Caki2 (cell line): ENCODE measurements at regions not wholly inside any gene's neighbourhood (a gene's known extent, or its start where the extent isn't known, plus 50 kb on each side); places are given as distances from the start of the nearest gene placed in this dataset.
A peak's percentile ranks its signal among the peaks of the same experiment; 100 is the strongest.
"Not testable (repeated sequence)": the region's sequence is repeated elsewhere in the genome, so short reads cannot be mapped to it uniquely, and the experiment has no call there.

Source experiments
- DNase-seq: peaks from one replicate; pipeline ENCODE4 v3.0.0-alpha.2; 2015; ENCODE audit warnings: low read depth
- in situ Hi-C: cut with HindIII; loops from 2 replicates; pipeline ENCODE4 v1.10.0; 2016; ENCODE audit warnings: low sequenced_read_pairs, low pct_unique_long_range_greater_than_20kb, mixed read lengths

DNA sequence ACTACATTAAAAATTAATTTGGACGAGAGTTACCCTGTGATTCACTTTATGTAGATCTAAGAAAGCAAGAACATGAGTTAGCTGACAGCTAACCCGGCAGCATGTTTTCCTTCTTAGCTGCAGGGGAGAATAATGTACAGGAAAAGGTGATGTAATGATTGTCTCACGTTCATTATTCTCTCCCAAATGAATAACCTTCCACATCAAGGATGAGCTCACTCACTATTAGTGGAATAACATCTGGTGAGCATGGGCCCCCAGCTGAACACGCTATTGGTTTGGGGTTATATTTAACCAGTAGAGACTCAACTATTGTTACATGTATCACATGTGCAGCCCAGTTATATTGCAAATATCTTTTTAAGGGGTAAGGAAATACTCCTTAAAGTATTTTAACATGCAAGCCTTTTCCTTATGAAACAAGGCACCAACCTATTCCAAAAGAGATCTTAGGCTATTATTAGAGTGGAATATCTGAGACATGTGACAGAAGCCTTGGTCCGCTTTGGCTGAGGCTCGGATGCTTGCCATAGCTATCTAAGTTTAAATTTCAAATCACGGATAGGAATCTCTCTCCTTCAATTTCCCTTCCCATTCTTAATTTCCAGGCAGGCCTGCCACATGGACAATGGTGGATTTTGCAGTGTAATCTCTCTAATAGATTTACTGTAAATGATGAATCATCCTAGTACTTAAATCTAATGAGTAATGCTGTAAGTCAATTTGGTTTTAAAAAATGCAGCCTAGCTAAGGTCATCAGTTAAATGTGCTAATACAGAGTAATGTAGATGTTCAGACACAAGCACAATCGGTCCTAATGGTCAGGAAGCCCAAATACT is 99.0 kb upstream of the OTUD4 start:
- no peak for DNase-seq
- in situ Hi-C loops, result no loop called here

DNA sequence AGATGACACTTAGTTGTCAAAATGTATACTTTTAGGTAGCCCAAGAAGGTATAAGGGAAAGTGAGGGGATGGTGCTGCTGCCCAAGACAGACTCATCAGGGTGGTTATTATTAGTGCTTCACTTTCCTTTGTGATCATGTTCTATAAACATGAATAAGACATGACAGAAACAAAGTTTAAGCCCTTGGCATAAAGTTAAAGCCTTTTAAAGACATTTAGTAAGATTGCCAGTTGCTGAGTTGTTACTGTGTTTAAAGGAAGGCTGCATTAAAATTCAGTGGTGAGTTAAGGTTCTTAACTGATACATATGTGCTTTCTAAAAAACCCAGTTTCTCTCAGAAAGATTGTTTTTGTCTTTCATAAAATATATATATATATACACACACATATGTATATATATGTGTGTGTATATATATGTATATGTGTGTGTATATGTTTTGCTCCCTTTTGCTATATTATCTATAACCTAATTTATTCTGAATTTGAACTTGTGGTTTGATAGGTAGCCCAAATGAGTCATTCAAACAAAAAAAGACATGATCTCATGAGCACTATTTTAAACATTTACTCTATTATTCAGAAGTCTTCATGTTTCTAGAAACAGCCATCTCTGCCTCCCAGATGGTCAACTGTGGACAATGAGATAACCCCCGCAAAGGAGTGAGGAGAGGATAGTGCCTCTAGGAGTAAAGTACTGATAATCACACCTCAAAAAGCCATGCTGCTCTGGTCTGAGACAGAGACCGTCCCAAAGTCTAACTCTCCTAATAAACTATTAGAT is 98.1 kb upstream of the OTUD4 start:
- DNase-seq, result no peak
- in situ Hi-C loops, result no loop called here

DNA sequence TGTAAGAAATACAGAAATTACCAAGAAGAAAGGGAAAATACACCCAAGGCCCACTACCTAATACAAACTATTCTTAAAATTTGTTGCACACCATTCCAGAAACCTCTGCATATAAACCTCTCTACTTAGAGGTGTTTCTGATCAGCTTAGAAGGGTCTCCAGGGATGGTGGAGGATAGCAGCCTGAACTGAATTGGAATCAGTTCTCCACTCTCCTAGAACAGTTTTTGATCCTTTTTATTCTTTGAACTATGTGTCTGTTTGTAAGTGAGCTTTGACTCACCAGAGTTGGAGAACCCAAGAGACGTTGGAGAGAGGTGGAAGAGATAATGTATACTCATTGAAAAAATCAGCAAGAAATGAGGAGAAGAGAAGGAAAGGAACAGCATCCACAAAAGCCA is 96.6 kb upstream of the OTUD4 start:
- in situ Hi-C loops, result no loop called here

DNA sequence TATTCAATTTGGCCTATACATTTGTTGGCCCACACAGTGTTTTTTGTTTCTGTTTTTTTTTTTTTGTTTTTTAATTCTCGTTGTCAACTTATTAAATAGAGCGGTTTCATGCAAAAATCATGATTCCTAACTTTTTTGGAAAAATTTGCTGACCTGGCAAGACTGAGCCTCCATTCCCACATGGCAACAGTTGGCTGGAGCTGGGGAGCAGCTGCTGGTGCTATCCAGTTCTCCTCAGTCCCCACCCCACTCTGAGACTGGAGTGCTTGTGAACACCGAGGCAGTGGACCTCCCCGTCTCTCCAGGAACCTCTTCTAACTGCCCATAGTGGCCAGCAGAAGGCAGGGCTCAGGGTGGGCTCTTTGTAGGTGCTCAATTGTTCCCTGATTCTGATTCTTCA is 95.7 kb upstream of the OTUD4 start:
- no peak for DNase-seq
- in situ Hi-C loops, result no loop called here

More for the DNA sequence above, 96.6 kb upstream of the OTUD4 start:
- no peak for DNase-seq

DNA sequence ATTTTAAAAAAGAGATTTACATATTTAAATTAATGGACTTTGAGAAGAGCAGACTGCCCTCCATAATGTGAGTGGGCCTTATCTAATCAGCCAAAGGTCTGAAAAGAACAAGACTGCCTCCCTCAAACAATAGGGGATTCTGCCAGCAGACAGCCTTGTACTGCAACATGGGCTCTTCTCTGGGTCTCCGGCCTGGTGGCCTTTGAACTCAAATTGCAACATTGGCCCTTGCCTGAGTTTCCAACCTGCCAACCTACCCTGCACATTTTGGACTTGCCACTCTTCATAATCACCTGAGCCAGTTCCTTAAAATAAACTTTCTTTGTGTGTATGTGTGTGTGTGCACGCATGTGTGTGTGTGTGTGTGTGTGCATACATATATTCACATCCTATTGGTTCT is 90.8 kb upstream of the OTUD4 start:
- no peak for DNase-seq
- in situ Hi-C loops, result no loop called here

DNA sequence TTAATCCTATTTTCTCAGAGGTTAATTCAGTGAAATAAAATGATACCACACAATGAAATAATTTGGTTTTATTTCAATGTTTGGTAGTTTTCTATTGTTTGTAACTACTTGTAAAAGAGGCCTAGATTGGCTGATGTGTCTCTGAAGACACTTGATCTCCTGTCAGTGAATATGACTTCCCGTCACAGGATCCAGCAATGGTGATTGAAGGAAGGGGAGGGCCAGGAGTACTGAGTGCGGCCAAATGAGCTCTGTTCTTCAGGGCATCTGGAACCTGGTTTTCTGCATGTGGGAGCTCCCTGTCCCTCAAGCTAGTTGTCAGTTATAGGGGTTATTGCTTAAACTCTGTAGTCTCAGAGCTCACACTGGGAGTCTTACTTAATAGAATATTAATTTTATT is 86.5 kb upstream of the OTUD4 start:
- in situ Hi-C loops, result no loop called here

DNA sequence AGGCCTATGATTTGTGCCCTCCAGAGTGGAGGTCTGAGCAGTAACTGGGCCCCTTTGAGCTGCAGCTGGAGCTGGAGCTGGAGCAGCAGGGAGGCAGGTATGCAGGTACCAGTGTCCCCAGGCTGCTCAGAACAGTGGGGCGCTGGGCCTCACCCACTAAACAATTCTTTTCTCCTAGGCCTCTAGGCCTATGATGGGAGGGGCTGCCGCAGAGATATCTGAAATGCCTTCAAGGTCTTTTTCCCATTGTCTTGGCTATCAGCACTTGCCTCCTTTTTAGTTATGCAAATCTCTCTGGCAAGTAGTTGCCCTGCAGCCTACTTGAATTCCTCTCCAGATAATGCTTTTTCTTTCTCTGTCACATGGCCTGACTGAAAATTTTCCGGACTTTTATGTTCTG is 79.7 kb upstream of the OTUD4 start:
- DNase-seq, result no peak
- in situ Hi-C loops, result no loop called here

More for the DNA sequence above, 86.5 kb upstream of the OTUD4 start:
- no peak for DNase-seq

DNA sequence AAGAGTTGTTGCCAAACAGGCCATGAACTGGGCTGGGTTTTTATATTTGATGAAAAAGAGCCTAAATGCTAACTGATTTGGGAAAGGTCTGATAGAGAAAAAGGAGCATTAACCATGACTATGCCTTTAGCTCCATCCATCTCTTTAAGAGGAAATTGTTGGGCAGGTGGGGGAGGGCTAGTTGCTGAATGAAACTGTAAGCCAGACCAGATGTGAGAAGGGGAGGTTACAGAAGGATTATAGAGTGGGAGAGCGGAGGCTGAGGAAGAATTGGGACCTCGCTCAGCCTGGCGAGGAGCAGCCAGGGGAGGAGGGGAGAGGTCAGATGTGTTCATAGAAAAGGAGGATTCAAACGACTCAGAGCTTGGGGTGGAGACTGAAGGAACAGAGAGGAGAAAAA is 74.9 kb upstream of the OTUD4 start:
- in situ Hi-C loops, DNase-seq: not testable (repeated sequence)

DNA sequence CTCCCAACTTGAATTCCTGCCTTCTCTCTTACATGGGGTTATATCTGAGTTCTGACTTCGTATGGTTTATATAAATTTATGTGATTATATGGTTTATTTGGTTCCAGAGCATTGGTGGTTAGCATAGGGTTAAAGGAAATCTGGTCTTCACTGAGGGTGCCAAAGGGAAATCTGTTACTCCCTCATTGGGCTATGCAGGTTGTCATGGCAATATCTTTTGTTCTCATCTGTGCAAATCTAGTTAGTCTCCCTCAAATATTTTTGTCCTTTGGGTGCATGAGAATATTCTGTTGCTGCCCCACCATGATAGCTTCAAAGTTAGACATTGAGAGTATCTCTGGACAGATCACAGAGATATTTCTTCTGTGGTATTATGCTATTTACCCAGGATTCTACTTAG is 71.8 kb upstream of the OTUD4 start:
- in situ Hi-C loops, result no loop called here
- no peak for DNase-seq

DNA sequence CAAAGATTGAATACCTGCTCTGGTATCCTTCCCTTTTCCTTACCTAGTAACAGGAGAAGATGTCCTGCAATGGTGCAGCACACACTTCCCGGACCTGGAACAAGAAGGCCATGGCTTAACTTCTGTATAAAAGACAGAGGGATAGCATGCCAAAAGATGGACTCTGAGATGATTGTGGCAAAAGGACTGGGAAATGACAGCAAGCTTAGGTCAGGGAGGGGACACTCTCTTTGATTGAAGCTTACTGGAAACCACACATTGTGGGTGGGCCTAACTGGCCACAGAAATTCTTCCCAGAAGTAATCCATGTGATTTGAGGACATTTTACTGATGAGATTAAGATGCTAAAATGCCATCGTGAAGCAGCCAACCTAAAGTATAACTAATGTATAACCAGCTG is 71.0 kb upstream of the OTUD4 start:
- in situ Hi-C loops, result no loop called here
- no peak for DNase-seq

DNA sequence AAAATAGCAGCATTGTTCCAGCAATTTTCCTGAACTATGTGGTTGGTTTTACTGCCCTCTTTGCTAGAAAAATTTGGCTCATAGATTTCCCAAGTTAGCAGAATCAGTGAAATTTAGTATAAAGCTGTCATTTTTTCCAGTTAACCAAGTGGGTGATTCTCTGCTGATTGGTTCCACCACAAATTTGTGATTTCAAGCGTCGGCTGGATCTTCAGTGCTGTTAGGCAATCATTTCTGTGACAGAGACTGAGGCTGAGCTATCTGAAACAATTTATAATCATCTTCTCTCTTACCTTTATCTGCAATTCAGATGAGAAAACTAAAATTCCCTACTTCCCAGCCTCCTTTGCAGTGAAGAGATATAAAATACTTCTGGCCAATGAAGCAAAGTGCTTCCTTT is 68.6 kb upstream of the OTUD4 start:
- in situ Hi-C loops, result no loop called here
- DNase-seq, result no peak

DNA sequence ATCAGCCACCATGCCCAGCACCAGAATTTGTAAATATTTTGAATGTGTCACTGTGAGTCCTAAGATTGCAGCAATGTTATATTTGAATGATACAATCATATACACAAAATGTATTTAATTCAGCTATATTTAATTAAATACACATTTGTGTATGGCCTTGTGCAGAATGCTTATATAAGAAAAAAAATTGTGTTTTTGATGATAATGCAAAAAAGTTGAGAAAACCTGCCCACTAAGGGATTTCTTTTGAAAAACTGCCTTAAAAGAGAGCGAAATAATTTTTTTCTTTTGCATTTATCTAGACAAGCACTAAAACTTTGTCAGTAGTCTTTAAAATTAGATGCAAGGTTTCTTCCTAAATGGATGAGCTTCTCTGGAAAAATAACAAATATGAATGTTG is 68.1 kb upstream of the OTUD4 start:
- DNase-seq, result no peak
- in situ Hi-C loops, result no loop called here

DNA sequence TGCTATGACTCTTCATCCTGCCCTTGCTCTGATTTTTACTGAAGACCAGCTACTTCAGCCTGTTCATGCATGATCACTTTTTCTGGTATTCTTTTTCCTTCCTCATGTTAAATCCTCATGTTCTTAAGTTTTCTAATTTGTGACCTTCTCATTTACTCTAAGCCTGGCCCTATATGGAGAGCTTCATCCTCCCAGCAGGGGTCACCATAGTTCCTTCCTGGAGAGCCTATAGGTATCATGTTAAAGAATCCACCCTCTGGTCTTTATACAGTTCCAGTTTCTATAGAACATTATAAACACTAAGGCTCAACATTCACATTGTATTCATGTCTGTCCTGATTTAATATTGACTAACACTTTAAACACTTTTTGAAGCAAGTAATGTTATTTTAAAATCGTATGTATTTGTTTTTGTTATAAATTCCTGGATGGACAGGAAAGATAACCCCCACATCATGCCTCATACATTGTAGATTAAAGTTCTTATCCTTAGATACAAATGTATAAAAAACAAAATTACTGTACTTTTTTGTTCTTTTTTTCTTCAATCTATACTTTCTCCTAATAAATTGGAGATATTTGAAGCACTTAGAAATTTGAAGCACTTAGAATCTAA is 53.8 kb upstream of the OTUD4 start:
- DNase-seq, result peak; percentile 22
- in situ Hi-C loops, result no loop called here

DNA sequence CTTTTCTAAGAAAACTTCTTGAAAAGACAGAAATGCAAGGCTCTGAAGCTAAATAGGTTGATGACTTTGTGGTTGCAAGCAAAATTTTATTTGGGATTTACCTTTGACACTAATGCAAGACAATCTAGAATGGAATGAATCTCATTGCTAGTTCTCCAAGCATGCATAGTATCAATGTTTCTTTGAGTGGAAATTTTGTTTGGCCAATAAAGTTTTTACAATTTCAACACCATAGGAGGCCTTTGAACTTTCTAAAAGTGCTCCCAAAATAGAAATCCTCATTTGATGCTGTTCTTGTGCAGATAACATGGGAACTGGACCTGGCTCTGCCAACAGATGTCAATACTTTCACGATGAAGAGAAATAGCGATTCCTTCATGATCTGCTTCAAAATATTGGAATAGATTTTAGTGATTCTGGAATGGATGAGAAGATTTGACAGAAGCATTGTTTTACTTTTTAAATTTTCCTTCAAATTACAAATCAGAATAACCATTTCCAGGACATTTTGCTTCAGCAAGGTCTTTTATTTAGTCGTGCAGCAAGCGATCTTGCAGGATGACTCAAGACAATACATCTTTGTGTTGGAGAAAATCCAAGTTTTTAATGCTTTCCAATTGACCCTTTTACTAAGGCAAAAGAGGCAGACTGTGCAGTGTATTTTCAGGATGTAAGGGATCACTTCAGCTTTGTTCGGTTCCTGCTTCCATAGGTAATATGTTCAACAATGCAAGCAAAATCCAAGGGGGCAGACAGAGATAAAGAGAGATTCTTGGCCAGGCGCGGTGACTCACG is 51.7 kb upstream of the OTUD4 start:
- in situ Hi-C loops, result no loop called here
- no peak for DNase-seq

DNA sequence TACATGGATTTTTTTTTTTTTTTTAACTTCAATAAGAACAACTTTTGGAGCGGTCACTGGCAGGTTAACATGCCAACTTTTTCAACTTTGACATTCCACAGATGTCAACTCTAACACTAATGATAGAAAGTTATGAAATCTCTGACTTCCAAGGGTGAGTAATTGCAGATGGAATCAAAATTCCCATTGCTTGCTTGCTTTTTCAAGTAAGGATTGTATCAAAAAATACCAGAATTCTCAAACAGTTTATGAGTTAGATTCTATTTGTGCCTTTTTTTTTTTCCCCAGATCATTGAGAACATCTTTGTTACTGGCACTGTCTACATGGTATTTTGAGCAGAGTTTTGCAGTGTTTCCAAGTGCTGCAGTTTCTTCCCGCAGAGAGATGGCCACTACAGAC is 50.3 kb upstream of the OTUD4 start:
- in situ Hi-C loops, result no loop called here
- DNase-seq, result no peak
